SK-N-SH treated with all-trans-retinoic acid at 6 μM for 48 hours (cell line): ENCODE measurements at regions not wholly inside any gene's neighbourhood (a gene's known extent, or its start where the extent isn't known, plus 50 kb on each side); places are given as distances from the start of the nearest gene placed in this dataset.

ENCODE experiments used
- ARNTL ChIP-seq: fragments of 450-650 bp; formaldehyde crosslinking; IDR thresholded peaks from 2 replicates; pipeline ENCODE4 v1.5.0; 2020; ENCODE audit warnings: low read depth, mild to moderate bottlenecking, moderate library complexity, borderline replicate concordance
- CSDC2 ChIP-seq: fragments of 250-450 bp; sonication (Bioruptor Pico); IDR thresholded peaks from 2 replicates; pipeline ENCODE4 v1.5.0; 2020; ENCODE audit warnings: mild to moderate bottlenecking, moderate library complexity
- ISL1 ChIP-seq: fragments of 250-450 bp; sonication (Bioruptor Pico); IDR thresholded peaks from 2 replicates; pipeline ENCODE4 v2.1.2; 2022; ENCODE audit warnings: mild to moderate bottlenecking, moderate library complexity
- PATZ1 ChIP-seq: fragments of 250-450 bp; sonication (Bioruptor Pico); IDR thresholded peaks from 2 replicates; pipeline ENCODE4 v1.8.0; 2020; ENCODE audit warnings: mild to moderate bottlenecking, moderate library complexity, borderline replicate concordance
- PPARA ChIP-seq: fragments of 250-450 bp; sonication (Bioruptor Pico); IDR thresholded peaks from 2 replicates; pipeline ENCODE4 v1.5.0; 2020; ENCODE audit warnings: mild to moderate bottlenecking, borderline replicate concordance
- RARB ChIP-seq: fragments of 250-450 bp; sonication (Bioruptor Pico); IDR thresholded peaks from 2 replicates; pipeline ENCODE4 v1.8.0; 2021; ENCODE audit warnings: mild to moderate bottlenecking, moderate library complexity
- ZFP30 ChIP-seq: fragments of 450-650 bp; formaldehyde crosslinking; IDR thresholded peaks from 2 replicates; pipeline ENCODE4 v1.5.0; 2022; ENCODE audit warnings: mild to moderate bottlenecking, moderate library complexity
- ZNF565 ChIP-seq: fragments of 450-650 bp; formaldehyde crosslinking; conservative IDR thresholded peaks from 2 replicates; pipeline ENCODE4 v1.5.0; 2020; ENCODE audit warnings: low read depth, mild to moderate bottlenecking, moderate library complexity

- no peak for TF ChIP-seq ARNTL (CRISPR knock-in tag)
- no peak for TF ChIP-seq PATZ1
- no peak for TF ChIP-seq ISL1
- TF ChIP-seq RARB (CRISPR knock-in tag) = no peak
- no peak for TF ChIP-seq CSDC2 (CRISPR knock-in tag)
- TF ChIP-seq ZFP30 (CRISPR knock-in tag) = no peak
- no peak for TF ChIP-seq PPARA (CRISPR knock-in tag)
- TF ChIP-seq ZNF565 (CRISPR knock-in tag) = no peak
Measured at GRCh38 chr1:182229921-182230491, 161.6 kb downstream of the GLUL start.
